ENCODE measurements at regions not wholly inside any gene's neighbourhood (a gene's known extent, or its start where the extent isn't known, plus 50 kb on each side); places are given as distances from the start of the nearest gene placed in this dataset.
"Not testable (repeated sequence)": the region's sequence is repeated elsewhere in the genome, so short reads cannot be mapped to it uniquely, and the experiment has no call there.

DNA sequence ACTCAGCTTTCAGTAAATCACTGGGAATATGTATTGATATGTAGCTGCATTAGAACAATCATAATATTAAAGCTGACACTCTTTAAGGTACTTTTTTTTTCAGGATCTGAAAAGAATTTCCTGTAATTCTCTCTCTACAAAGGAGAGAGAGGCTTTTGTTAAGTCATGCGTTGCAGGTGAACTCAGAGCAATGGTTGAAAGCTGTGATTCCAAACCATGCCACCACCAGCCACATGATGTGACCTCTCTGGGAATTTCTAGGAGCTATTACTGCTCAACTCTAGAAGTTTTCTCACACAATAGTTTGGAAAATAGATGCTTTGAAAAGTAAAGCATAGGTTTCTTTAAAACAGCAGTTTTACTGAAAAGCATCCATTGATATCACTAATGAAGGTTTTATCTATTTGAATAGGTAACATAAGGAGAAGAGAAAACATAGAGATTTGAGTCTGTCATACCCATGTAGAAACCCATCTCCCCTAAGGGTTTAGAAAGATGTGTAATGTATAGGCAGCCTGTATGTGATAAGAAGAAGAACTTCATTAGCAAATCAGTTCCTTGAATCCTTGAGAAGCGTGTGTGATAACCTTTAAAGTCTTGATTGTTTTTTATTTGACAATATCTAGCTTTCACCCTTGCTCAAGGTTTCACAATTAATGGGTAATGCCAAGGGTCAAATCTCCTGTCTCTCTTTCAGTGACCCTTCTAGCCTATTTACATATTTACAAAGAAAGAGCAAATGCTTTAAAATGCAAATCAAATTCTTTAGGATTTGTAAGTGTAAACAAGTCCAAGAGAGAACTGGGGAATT is 161.0 kb upstream of the ANKRD50 start:
- no peak for DNase-seq

- no peak for DNase-seq
These were observed 160.1 kb upstream of the ANKRD50 start for GRCh38 chr4:124872659-124873058.

GRCh38 chr4:124869961-124870495 is 157.5 kb upstream of the ANKRD50 start:
- no peak for DNase-seq

- DNase-seq, result no peak
These were observed 156.0 kb upstream of the ANKRD50 start for GRCh38 chr4:124868495-124868894.

GRCh38 chr4:124867536-124867935 is 155.0 kb upstream of the ANKRD50 start:
- no peak for DNase-seq

- DNase-seq, result no peak
These were observed 153.8 kb upstream of the ANKRD50 start for GRCh38 chr4:124866301-124866700.

- DNase-seq, result no peak
These were observed 150.6 kb upstream of the ANKRD50 start for GRCh38 chr4:124863040-124863545.

- no peak for DNase-seq
These were observed 149.7 kb upstream of the ANKRD50 start for GRCh38 chr4:124862261-124862660.

DNA sequence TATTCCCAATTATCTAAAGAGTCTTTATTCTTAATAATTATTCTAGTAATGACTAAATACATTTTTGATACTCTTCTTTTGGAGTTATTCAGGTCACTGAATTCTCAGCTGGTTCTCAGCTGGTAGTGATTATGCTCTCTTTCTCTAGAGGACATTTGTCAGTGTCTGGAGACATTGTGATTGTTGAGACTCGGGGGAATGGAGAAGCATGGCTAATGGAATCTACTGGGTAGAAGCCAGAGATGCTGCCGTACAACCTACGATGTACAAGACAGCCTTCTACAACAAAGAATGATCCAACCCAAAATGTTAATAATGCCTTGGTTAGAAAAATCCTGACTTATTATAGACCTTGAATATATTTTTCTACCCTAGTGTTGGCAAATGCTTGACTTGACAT is 149.2 kb upstream of the ANKRD50 start:
- DNase-seq, result no peak

DNA sequence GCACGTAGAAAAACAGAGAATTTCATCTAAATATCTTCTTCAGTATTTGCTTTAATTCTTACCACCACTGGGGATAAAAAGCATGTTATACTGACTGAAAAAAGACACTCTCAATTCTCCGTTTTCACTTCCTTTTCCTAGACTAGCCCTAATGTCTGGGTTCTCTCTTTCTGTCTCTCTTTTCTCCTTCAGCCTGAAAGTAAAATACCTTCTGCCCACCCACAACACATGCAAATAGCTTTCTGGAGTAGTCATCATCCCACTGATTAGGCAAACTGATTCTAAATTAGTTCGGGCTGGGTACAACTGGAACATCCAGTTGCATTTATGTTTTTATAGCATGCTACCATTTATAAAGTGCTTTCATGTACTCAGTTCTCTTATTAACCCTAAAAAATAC is 142.4 kb upstream of the ANKRD50 start:
- DNase-seq, result no peak

GRCh38 chr4:124851741-124852140 is 139.2 kb upstream of the ANKRD50 start:
- no peak for DNase-seq

DNA sequence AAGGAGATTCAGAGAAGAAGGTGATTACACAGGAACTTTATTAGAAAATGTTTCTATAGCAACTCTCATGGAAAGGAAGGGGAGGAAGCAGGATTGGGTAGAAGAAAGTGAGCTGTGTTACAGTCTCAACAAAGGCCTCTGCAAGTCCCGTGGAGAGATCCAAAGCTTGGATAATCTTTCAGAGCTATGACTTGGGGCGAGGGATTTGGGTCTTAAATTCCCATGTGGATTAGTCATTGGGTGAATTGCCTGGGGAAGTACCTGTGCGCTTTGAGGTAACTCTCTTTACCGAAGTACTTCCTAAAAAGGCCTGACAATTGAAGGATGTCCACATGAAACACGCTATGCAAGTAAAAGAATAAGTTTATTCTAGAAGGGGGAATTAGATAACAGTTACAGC is 133.8 kb upstream of the ANKRD50 start:
- DNase-seq, result no peak

DNA sequence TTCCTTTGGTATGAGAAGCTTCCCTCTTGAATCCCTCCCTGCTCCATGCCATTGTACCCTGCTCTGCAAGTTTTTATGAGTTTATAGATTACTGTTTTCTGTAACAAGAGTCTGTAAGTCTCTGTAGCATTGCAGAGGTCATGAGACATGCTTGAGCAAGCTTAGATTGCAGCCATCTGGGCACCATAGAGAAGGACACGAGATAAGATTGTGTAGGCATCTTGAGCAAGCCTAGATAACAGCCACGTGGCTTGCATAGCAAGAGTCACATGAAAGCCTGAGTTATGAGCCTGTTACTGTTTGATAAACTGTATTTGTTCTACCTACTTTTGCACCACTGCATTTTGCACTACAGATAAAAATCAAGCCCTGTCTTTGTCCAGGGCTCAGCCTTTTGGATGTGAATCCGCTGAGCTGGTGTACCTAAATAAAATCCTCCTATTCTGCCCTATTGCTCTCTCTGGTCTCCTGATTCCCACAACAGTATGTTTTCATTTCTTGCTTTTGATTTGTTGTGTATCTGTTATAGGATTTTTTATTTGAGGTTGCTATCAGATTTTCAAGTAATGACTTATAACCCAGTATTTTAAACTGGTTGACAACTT is 127.4 kb upstream of the ANKRD50 start:
- DNase-seq, result no peak

DNA sequence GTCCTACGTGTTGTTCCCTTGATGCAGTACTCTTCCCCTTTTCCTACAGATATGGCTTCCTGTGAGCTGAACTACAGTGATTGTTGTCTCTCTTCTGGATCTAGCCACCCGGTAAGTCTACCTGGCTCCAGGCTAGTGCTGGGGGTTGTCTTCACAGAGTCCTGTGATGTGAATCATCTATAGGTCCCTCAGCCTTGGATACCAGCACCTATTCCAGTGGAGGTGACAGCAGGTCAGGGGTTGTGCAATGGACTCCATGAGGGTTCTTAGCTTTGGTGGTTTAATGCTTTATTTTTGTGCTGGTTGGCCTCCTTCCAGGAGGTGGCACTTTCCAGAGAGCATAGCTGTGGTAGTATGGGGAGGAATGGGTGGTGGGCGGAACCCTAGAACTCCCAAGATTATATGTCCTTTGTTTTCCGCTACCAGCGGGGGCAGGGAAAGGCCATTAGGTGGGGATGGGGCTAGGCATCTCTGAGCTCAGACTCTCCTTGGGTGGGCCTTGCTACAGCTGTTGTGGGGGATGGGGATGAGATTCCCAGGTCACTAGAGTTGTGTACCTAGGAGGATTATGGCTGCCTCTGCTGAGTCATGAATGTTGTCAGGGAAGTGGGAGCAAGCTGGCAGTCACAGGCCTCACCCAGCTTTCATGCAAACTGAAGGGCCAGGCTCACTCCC is 121.4 kb upstream of the ANKRD50 start:
- no peak for DNase-seq

DNA sequence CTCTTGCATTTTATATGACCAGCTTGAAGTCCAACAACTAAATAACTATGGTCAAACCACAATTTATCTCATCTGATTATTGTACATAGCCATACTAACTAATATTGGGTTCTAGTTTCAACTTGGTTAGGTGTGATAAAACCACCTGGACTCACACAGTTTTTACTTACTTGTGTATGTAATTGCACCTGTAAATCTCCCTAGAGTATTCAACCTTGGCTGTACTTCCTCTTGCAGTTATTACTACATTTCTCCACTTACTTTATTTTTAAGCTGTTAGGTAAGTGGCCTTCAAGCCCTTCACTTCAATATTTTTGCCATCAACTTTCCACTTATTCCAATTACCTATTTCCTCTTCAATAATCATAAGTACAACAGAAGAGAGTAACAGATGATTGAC is 115.8 kb upstream of the ANKRD50 start:
- no peak for DNase-seq

DNA sequence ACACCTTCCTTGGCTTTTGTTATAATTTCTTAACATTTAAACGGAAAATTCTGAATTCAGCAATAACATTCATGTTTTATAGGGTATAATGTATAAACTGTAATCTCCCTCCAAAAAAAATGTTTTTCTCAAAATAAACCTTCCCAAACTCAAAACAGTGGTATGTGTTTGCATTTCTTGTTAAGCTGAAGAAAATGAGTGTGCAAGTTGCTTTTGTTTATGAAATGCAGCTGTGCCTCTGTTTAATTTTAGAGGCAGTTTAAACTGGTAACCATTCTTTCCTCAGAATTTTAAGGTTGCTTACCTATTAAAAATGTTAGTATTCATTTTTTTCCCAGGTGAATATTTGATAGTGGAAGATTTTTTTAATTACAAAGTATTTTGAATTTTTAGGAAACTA is 105.0 kb upstream of the ANKRD50 start:
- DNase-seq, result no peak

DNA sequence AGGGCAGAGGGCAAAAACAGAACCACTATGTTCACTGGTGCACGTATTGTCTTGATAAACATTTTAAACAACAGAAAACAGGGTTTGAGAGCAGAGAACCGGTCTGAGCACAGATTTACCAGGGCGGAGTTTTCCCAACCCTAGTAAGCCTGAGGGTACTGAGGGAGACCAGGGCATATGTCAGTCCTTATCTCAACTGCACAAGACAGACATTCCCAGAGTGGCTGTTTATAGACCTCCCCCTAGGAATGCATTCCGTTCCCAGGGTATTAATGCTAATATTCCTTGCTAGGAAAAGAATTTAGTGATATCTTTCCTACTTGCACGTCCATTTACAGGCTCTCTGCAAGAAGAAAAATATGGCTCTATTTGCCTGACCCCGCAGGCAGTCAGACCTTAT is 99.7 kb upstream of the ANKRD50 start:
- not testable (repeated sequence) for DNase-seq

- no peak for DNase-seq
These were observed 98.3 kb upstream of the ANKRD50 start for GRCh38 chr4:124810827-124811226.

DNA sequence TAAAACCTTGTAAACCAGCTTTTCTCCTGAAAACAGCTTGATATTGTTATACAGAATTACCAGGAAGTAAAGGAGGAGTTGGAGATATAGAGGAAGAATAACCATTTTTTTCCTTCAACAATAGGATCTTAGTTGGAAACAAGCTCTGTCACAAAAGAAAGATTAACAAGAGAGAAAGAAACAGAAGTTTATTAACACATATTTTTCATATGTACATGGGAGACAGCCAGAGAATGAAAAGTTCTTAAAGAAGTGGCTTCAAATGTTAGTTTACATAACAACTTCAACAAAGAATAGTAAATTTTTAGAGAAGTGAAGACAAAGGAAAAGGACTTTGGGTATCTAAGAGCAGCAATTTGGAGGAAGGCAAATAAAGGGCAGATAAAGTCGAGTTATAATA is 94.9 kb upstream of the ANKRD50 start:
- no peak for DNase-seq

- no peak for DNase-seq
These were observed 93.9 kb upstream of the ANKRD50 start for GRCh38 chr4:124806403-124806802.

DNA sequence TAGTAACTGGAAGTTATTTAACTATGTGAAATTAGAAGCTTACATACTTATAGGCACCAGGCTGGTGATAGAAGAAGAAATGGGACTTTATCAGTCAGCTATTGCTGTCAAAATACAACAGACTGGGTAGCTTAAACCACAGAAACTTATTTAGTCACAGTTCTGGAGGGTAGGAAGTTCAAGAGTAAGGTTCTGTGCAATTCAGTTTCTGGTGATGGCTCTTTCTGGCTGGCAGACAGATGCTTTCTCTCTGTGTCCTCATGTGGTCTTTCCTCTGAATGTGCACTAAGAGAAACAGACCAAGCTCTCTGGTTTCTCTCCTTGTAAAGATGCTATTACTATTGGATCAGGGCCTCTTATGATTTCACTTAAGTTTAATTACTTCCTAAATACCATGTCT is 92.1 kb upstream of the ANKRD50 start:
- no peak for DNase-seq

DNA sequence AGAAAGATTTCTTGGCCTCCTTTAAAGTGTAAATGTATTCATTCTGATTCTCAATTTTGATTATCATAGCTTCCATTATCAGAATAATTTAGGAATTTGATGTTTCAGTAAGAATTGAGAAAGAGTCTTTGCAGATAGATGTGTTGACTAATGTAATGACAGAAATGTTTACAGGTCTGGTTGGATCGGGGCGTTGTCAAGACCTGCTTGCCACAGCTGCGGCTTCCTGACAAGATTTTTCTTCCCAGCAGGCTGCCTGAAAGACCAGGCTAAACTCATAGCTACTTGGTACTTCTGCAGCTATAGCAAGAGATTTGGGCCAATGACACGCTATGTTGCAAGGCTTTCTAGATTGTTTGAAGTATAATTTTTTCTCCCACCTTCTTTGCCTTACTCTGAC is 91.5 kb upstream of the ANKRD50 start:
- DNase-seq, result no peak

- DNase-seq, result no peak
These were observed 91.1 kb upstream of the ANKRD50 start for GRCh38 chr4:124803641-124804040.

DNA sequence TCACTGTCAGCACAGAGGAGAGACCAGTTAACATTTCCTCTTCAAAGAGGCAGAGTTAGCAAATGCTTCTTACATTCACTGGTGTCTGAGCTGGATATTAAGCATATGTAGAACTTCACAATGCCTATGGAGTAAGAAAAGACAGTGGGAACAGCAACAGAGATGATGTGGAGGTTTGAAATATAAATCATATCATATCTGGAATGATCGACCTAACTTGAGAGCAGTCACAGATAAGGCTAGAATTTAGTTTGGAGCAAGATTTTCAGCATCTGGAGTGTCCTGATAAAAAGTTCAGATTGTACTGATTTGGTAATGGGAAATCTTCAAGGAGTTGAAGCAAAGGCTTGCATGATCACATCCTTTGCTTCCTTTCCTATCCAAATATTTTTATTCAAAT is 90.5 kb upstream of the ANKRD50 start:
- no peak for DNase-seq

Data from NCI-H2029 (cell line).